Lung (tissue), 11 donors: ENCODE measurements at regions not wholly inside any gene's neighbourhood (a gene's known extent, or its start where the extent isn't known, plus 50 kb on each side); places are given as distances from the start of the nearest gene placed in this dataset.

ENCODE experiments used
- ATAC-seq: fragments of 200-7000 bp; cut with Tn5 transposase; one replicate; pipeline ENCODE4 v1.9.1; 2020; ENCODE audit warnings: moderate number of reproducible peaks; ENCODE audit not compliant: insufficient read depth, low FRiP score
- DNase-seq, 3 donors: peaks; one replicate each; pipeline ENCODE4 v3.0.0-alpha.2; 2013 to 2017
- H3K27ac ChIP-seq, 2 donors: one replicate each; pipeline ENCODE4 v1.5.1; 2013; ENCODE audit warnings: mild to moderate bottlenecking in 2 of 2, moderate library complexity in 2 of 2, control low read depth in 1 of 2, inconsistent platforms in 1 of 2, low read depth in 1 of 2, low read length in 1 of 2
- H3K27me3 ChIP-seq, 3 donors: one replicate each; pipeline ENCODE4 v1.5.1; 2013; ENCODE audit warnings: low read length in 2 of 3; ENCODE audit not compliant: control insufficient read depth in 3 of 3, insufficient read depth in 3 of 3
- H3K36me3 ChIP-seq, 4 donors: one replicate each; pipeline ENCODE4 v1.5.1; 2013; ENCODE audit warnings: low read length in 4 of 4, mild to moderate bottlenecking in 1 of 4, moderate library complexity in 1 of 4; ENCODE audit not compliant: control insufficient read depth in 4 of 4, insufficient read depth in 4 of 4
- H3K4me1 ChIP-seq, 5 donors: one replicate each; pipeline ENCODE4 v1.5.1; 2013; ENCODE audit warnings: low read length in 5 of 5, mild to moderate bottlenecking in 2 of 5, moderate library complexity in 1 of 5; ENCODE audit not compliant: control insufficient read depth in 5 of 5, insufficient read depth in 5 of 5
- H3K4me3 ChIP-seq: one replicate; pipeline ENCODE4 v1.5.1; 2013; ENCODE audit warnings: mild to moderate bottlenecking, control low read depth, moderate library complexity
- H3K9ac ChIP-seq, 2 donors: one replicate each; pipeline ENCODE4 v1.5.1; 2013; ENCODE audit warnings: low read length in 2 of 2, control low read depth in 1 of 2; ENCODE audit not compliant: insufficient read depth in 1 of 2
- H3K9me3 ChIP-seq, 4 donors: one replicate each; pipeline ENCODE4 v1.5.1; 2013; ENCODE audit warnings: low read length in 3 of 4, mild to moderate bottlenecking in 1 of 4, moderate library complexity in 1 of 4; ENCODE audit not compliant: control insufficient read depth in 4 of 4, insufficient read depth in 3 of 4
- WGBS, 2 donors: extraction: QIAGEN DNeasy Blood & Tissue Kit; methylation state at CpG; one replicate each; pipeline ENCODE4 v1.1.7; 2013; 5-methylcytosine and 5-hydroxymethylcytosine counted together
- TF ChIP-seq, protein P1 (sequence below): IDR thresholded peaks from 2 replicates; pipeline ENCODE4 v1.5.1; 2012; ENCODE audit warnings: mild to moderate bottlenecking; ENCODE audit errors: control extremely low read depth, extremely low read depth
- donor health status: control.
- donor health status: control.
- donor health status: Bipolar disorder and iron deficiency.
- donor health status: healthy.
- donor health status: DM: yes; HTN: yes; CAD: no.

DNA sequence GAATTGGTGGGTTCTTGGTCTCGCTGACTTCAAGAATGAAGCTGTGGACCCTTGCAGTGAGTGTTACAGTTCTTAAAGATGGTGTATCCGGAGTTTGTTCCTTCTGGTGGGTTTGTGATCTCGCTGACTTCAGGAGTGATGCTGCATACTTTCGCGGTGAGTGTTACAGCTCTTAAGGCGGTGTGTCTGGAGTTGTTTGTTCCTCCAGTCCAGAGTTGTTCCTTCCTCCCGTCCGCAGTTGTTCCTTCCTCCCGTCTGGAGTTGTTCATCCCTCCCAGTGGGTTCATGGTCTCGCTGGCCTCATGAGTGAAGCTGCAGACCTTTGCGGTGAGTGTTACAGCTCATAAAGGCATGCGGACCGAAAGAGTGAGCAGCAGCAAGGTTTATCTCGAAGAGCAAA, 159.6 kb upstream of the ADAMTSL1 start:
- no peak overlapping the region for H3K27ac ChIP-seq
- no peaks in the 10 kb centered on the region for H3K36me3 ChIP-seq
- WGBS, 2 donors: 84 to 89% methylated on average over 14 of the region's 14 CpGs
- H3K4me1 ChIP-seq: peaks cover 0 to 9% (median 0%) of the 10 kb centered on the region in 5 donors
- DNase-seq: no peak
- no peaks in the 10 kb centered on the region for H3K27me3 ChIP-seq
- TF ChIP-seq, protein P1, sequence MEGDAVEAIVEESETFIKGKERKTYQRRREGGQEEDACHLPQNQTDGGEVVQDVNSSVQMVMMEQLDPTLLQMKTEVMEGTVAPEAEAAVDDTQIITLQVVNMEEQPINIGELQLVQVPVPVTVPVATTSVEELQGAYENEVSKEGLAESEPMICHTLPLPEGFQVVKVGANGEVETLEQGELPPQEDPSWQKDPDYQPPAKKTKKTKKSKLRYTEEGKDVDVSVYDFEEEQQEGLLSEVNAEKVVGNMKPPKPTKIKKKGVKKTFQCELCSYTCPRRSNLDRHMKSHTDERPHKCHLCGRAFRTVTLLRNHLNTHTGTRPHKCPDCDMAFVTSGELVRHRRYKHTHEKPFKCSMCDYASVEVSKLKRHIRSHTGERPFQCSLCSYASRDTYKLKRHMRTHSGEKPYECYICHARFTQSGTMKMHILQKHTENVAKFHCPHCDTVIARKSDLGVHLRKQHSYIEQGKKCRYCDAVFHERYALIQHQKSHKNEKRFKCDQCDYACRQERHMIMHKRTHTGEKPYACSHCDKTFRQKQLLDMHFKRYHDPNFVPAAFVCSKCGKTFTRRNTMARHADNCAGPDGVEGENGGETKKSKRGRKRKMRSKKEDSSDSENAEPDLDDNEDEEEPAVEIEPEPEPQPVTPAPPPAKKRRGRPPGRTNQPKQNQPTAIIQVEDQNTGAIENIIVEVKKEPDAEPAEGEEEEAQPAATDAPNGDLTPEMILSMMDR: no peak
- H3K4me3 ChIP-seq: no peak overlapping the region
- H3K9me3 ChIP-seq: peaks cover 0 to 8% (median 0%) of the 10 kb centered on the region in 4 donors
- no peak for ATAC-seq
- H3K9ac ChIP-seq: no peak overlapping the region

DNA sequence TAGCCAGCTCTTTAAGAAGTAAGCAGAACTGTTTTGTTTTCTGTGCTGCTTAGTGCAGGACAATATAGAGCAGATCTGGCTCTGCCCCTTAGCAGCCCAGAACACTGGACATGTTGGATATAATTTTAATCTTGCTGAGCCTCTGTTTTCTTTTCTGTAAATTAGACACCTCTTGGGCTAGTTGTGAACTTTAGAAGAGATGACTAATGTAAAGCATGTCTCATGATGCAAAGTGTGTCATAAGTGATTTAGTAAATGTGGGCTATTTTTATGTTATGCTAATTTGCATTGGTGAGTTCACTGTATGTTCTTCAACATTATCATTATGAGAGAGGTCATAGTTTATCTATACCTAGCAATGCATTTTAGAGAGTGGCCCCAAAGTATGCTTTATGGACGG, 156.1 kb upstream of the ADAMTSL1 start:
- TF ChIP-seq, protein P1: no peak
- Histone ChIP-seq H3K9ac (no peak overlapping the region), H3K27me3 (no peaks in the 10 kb centered on the region), H3K9me3 (peaks cover 0 to 8% (median 0%) of the 10 kb centered on the region in 4 donors), H3K4me3 (no peak overlapping the region), H3K27ac (no peak overlapping the region), H3K4me1 (peaks cover 0 to 4% (median 0%) of the 10 kb centered on the region in 5 donors), H3K36me3 (no peaks in the 10 kb centered on the region)
- WGBS, 2 donors: 92 to 94% methylated on average over 1 of the region's 1 CpG
- ATAC-seq (no peak), DNase-seq (no peak)

GRCh38 chr9:18319918-18320445, 154.0 kb upstream of the ADAMTSL1 start:
- no peaks in the 10 kb centered on the region for H3K27me3 ChIP-seq
- no peak overlapping the region for H3K27ac ChIP-seq
- H3K9me3 ChIP-seq: peaks cover 0 to 7% (median 0%) of the 10 kb centered on the region in 4 donors
- no peak overlapping the region for H3K4me3 ChIP-seq
- no peaks in the 10 kb centered on the region for H3K36me3 ChIP-seq
- TF ChIP-seq, protein P1: no peak
- WGBS, 2 donors: 74 to 80% methylated on average over 2 of the region's 2 CpGs
- ATAC-seq (no peak), DNase-seq (no peak)
- no peak overlapping the region for H3K9ac ChIP-seq
- H3K4me1 ChIP-seq: peaks cover 0 to 3% (median 0%) of the 10 kb centered on the region in 5 donors
